ENCODE measurements at regions not wholly inside any gene's neighbourhood (a gene's known extent, or its start where the extent isn't known, plus 50 kb on each side); places are given as distances from the start of the nearest gene placed in this dataset.

GRCh38 chr12:127823801-127824200 is 443.2 kb upstream of the TMEM132C start:
- TF ChIP-seq CTCF (IDR thresholded peaks at IDR 0.05) (no peak), POLR2A (IDR thresholded peaks at IDR 0.05) (no peak)
